ENCODE measurements at regions not wholly inside any gene's neighbourhood (a gene's known extent, or its start where the extent isn't known, plus 50 kb on each side); places are given as distances from the start of the nearest gene placed in this dataset.
"Not testable (repeated sequence)": the region's sequence is repeated elsewhere in the genome, so short reads cannot be mapped to it uniquely, and the experiment has no call there.

DNA sequence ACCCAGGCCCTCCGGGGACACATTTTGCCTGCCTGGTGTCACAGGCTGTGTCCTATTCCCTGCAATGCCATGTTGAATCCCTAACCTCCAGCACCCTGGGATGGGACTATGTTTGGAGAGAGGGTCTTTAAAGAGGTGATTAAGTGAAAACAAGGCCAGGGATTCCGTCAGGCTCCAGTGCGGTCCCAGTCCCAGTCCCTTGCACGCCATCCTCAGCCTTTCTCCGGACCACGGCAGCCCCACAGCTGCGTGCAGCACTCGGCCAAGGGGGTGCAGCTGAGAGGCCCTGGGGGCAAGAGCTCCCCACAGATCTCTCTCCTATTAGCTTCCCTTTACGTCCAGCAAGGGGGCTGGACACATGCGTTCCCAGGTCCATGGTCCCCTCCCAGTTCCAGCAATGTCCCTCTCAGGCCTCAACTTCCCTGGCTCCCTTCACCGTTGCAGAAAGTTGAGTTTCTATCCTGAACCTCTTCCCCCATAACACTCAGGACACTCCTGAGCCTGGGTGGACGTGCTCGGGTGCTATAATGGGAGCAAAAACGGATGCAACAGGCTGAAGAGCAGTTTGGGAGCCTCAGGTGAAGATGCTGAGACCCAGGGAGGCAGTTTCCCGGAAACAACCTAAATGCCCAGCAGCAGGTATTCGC, 1422.7 kb downstream of the BRD1 start:
- DNase-seq = no peak

DNA sequence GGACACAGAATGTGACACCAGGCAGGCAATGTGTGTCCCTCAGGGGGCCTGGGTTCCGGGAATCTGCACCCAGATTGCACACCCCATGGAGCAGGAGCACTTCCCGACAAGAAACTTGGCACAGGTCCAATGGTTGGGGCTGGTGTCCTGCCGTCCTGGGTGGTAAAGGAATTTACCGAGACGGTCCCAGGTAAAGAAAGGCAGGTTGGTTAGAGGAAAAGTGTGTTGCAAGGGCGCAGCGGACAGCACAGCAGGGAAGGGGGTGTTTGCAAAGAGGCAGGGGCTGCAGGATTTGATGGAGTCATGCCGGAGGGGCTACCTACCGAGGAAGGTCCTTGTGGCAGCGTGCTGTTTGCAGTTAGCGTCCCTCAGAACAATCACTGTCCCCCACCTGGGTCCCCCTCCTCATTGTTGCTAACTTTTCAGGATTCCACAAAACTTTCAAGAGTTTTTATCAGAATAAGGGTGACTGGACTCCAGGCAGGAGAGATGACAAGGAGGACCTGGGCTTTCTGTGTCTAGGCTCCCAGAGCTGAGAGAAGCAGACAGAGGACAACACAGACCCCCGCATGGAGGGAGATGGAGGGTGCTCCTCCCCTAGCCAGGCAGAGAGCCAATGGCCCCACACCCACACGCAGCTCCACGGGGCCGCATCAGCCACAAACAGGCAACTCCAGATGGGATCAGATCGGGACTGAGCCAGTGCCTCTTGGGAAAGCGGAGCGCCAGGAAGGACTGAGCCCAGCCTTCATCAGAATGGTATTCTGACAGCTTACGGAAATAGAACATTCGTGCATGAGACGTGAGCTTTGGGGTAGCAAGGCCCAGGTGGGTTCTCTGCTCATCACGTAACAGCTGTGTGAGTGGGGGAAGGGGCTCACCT, 1423.9 kb downstream of the BRD1 start:
- DNase-seq = no peak

DNA sequence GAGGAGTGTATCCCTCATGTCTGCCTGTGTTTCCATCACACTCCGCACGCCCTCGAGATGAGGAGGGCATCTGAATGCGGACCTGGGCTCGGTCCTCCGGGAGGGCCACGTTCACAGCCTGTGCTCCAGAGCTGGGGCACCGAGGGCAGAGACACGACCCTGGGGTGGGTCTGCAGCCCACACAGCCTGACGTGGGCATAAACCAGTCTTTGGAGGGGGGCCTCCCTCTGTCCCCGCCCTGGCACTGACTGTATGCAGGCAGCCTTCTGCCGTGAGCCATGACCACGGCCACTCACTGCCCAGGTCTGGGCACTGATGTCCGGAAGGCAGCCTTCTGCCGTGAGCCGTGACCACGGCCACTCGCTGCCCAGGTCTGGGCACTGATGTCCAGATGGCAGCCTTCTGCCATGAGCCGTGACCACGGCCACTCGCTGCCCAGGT, 1425.1 kb downstream of the BRD1 start:
- DNase-seq = no peak

DNA sequence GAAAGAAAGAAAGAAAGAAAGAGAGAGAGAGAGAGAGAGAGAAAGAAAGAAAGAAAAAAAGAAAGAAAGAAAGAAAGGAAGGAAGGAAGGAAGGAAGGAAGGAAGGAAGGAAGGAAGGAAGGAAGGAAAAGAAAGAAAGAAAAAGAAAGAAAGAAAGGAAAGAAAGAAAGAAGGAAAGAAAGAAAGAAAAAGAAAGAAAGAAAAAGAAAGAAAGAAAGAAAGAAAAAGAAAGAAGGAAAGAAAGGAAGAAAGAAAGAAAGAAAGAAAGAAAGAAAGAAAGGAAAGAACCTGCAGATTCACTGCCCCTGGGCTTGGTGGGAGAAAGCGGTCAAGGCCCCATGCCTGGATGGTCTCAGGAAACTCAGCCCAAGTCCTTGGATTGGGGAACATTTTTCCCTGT, 1426.2 kb downstream of the BRD1 start:
- DNase-seq = not testable (repeated sequence)

DNA sequence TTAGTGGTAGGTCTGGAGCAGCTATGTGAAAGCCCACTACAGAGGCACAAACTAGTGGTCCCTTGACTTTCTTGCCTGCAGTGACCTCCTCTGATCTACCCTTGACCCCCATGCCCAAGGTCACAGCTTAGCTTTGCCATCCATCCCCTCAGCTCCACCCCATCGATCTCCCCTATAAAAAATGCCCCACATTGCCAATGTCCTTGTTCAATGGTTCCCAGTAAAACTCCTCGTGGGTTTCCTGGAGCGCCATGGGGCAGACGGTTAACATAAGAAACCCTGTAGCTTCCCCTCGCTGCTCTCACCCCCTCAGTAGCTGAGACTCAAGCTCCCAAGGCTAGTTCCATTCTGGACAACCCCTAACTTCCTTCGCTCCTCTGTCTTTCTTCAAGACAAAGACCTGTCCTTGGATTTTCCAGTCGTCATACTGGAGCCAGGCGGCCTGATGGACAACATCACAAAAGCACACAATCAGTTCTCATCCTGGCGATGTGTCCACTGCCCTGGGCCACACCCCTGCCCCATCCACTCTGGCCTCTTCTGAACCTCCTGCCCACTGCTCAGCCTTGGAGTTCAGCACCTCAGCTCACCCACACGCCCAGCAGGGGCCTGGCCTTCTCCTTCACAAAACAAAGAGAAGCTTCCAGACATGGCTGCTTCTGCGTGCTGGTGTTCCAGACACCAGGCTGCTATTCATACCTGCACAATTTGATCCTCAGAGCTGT, 1429.3 kb downstream of the BRD1 start:
- no peak for DNase-seq

DNA sequence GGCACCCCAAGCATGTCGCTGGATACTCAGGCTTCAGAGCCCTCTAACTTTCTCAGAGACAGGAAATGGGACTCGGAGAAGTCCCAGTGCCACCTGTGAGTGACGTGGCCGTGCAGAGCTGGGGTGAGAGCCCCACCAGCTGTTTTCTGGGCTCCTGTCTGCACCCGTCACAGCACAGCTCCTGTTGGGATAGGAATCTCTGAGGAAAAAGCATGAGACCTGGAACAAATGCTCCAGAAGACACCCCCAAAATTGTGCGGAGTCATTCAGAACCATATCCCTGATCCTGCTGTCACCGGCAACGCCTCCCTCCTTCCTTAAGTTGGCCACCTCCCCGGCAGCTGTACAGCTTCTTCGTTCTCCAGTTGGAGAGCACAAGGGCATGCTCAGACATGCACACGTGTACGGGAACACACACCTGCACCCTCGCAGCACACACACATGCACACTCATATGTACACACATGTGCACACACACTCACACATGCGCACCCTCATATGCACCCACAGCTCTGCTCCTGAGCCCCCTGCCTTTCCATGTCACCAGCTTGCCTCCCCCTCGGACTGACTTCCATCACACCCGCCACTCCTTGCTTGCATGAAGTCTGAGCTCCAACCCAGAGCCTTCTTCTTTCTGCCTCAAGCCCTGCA, 1430.0 kb downstream of the BRD1 start:
- no peak for DNase-seq

DNA sequence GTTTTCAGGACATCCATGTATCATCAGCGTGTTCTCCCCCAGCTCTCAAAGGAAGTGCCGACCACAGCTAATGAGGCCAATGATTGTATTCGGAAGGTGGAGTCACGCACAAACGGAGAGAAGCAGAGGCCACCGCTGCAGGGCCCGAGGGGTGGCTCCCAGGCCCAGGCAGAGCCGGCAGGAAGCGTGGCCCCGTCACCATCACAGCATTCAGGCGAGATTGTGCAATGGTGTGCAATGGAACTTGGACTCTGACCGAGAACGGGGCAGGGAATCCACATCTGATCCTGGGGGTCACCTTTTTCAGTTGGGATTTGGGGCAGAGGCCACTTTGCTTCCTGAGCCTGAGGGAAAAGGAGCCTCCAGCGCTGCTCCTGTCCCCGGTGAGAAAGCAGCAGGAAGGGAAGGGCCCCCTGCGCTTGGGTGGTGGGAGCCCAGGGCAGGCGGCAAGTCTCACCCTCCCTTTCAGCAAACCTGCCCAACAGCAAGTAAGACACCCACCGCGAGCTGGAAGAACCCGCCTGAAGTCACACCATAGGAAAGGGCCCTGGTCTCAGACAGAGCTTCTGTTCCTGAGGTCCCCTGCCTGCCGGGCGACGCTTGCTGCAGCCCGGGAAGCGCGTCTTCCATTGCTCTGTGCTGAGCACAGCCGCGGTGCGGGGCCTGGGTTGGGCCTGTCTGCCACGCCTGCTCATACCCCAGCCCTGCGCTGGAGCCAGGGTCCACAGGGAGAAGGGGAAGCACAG, 1430.7 kb downstream of the BRD1 start:
- no peak for DNase-seq

DNA sequence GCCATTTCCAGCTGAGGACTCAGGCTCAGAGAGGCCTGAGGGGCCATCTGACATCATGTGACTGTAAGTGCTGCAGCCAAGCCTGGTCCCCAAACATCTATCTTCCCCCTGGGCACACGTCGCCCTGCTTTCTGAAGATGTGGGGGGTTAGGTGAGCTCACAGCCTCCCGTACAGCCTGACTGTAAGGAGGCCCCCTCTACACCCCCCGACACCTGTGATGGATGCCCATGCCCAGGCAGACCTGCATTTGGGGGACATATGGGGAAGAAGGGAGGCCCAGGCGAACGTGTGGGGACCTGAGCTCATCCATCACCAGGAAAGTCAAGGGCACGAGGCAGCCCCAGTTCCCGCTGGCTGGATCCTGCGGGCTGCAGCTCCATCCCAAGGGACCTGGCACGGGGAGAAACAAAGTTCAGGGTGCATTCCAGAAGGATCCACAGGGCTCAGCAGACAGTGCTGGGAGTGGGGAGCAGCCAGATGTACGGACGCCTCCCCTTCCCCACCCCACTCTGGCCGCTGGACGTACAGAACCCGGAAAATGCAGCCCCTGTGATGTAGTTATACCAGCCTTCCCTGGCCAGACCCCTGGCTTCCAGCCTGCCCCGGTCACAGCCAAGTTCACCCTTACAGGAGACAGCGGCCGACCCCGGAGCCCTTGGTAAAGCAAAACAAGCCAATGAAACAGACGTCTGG, 1431.4 kb downstream of the BRD1 start:
- DNase-seq = no peak

DNA sequence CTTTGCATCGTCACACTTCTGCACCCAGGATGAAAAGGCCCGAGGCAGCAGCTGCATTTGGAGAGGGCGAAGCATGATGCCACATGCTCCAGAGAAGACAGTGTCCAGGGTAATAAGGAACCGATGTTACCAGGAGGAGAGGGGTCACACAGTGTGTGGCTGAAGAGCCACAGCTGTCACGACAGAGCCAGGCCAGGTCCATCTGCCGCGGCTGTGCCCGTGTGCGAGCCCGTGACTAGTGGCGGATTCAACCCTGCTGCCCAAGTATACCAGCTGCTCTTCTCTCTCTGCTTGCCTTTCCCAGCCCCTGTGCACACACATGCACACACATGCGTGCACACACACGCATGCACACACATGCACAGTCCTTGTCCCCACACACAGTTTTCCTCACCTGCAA, 1432.5 kb downstream of the BRD1 start:
- DNase-seq = no peak

DNA sequence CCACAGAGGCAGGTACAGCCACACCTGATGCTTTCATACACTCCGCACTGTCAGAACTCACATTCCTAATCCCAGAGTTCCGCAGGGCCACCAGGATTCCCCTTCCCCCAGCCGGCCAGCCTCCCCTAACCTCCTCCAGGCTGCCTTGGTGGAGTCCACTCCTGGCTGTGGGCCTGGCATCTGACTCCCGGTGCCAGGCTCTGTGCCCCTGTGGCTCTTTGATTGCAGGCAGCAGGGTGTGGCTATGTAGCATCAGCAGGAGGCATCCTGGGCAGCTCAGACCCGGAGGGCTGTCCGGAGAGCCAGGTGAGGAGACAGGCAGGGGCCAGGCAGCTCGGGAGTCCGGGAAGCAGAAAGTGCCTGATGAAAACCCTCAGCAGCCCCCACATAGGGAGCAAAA, 1432.9 kb downstream of the BRD1 start:
- no peak for DNase-seq

DNA sequence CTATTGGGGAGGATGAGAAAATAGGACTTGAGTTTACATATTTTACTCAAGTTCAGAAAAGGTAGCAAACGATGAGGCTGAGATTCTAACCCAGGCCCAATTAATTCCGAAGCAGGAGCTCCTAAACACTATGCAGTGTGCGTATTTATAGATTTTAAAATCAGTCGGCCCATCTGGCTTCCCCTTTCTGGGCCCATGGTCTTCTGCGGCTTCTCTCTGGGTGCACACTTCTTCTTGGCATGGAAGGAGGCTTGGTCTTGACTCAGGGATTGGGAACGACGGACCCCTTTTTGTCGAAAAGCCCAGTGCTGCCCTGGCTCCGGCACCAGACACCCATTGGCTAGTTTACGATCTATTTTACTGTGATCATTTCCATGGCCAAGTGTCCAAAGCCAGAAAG, 1433.8 kb downstream of the BRD1 start:
- DNase-seq = no peak

DNA sequence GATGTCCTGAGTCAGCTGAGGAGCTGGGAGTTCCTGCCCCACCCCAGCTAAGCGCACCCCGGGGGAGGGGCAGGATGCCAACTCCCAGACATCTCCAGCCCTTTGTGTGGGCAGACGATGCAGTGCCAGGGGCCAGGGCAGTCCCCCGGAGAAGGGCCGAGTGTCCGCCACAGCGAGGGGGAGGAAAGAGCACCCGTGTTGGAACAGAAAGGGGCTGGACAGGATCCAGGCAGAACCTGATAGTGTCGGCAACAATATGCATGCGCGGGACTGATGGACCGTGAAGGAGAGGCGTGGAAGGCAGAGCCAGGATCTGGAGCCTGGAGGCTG, 1434.7 kb downstream of the BRD1 start:
- DNase-seq = no peak

DNA sequence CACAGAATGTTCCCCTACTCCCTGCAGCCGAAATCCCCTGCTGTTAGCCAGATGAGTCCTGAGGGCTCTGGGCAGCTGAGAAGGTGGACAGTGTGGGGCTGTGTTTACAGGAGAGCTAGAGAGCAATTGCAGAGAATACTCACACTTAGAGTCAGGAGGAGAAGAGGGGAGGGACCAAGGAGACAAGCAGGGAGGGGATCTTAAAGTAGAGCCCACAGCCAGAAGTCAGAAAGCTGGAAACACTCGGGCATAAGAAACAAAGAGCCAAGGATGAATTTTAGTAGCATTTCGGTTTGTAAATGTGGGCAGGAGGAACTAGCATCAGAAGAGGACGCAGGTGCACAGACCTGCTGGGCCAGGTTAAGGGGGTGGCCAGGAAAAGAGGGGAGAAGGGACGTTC, 1435.9 kb downstream of the BRD1 start:
- DNase-seq = no peak

DNA sequence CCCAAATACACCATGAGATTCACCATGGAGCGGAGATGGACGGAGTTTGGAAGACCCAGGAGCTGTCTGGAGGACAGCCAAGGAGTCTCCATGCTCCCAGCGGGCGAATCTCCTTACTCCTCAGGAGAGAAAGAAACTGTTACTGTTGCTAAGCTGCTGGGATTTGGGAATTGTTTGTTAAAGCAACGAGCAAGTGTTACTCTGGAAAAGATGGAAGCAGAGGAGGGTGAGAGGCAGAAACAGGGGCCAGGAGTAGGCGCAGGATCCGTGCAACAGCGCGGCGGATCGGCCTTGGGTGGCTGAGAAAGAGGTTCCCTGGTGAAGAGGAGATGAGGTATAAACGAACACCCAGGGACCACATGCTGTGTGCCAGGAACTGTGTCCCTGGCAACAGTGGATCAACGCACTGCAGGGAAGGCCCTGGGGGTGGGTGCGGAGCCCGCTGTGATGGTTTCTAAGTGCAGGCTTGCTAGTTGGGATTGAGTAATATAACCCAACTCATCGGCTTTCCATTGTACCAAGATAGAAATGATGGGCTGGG, 1436.4 kb downstream of the BRD1 start:
- no peak for DNase-seq

DNA sequence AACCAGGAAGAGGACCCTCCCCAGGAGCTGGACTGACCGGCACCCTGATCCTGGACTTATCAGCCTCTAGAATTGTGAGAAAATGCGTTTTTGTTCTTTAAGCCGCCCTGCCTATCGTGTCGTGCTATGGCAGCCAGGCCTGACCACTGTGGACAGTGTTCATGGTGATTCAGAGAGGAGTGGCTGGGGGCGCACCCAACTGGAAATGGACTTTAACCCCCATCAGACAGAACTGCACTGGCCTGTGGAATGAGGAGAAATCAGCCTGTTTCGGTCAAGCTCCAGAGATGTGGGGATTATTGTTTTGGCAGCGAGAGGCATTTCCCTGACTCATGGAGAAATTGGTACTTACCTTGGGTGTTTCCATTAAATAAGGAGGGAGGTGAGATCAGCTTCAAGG, 1437.8 kb downstream of the BRD1 start:
- DNase-seq = no peak

DNA sequence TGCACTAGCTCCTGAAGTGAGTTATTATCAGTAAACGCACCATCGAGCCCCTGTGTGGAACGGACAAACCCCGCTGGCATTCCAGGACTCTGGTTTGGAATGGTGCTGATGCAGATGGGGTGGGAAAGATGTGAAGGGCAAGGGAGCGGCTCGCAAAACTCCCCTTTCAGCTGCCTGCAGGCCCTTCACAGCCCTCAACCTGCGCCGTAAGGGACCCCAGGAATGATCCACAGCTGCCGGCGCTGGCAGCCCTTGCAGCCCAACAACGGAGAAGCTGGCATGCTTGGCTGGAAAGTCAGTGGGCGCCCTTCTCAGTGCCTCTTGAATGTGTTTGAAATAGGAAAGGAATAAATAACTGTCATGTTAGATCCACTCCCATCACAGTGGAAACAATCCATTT, 1445.5 kb downstream of the BRD1 start:
- DNase-seq = no peak

DNA sequence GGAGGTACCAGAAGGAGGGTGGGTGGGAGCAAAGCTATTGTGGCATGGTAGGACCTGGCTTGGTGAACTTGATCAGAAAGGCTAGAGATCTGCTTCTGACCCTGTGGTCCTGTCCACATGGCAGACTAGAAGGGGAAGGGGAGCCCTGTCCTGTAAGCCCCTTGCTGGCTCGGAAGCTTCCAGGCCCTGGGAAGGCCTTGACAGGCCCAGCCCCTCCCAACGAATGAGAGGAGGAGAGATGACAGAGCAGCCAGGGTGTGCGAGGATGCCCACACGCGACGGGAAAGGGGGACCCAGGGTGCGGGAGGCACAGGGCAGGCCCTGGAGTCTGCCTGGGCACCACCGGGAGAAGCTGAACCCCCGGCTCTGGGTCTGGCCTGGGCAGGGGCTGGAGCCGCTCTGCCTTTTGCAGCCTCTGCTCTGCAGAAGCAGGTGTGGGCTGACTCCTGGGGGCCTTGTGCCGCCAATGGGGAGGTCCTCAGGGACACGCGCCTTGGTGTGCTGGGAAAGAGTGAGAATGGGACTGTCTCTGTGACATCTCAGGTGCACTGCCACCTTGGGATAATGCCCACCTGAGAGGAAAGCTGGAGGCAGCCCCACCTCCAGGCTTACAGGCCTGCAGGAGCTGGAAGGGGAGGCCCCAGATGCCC, 1447.5 kb downstream of the BRD1 start:
- DNase-seq = no peak

DNA sequence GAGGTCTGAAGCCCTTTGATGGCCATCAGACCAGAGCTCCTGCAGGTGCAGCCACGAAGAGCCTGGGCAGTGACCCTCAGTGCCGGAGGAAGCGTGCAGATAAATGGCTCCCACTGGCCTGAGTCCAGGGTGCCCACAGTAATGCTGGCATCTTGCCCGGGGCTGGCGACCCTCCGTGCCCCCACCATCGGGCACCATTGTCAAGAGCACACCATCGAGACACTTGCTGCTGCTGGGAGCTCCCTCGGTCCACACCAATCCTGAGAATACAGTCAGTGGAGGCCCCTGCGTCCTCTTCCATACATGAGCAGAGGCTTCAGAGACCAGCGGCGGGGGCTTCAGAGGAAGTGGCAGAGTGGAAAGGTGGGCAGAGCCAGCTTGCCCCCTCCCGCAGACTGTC, 1448.3 kb downstream of the BRD1 start:
- no peak for DNase-seq

DNA sequence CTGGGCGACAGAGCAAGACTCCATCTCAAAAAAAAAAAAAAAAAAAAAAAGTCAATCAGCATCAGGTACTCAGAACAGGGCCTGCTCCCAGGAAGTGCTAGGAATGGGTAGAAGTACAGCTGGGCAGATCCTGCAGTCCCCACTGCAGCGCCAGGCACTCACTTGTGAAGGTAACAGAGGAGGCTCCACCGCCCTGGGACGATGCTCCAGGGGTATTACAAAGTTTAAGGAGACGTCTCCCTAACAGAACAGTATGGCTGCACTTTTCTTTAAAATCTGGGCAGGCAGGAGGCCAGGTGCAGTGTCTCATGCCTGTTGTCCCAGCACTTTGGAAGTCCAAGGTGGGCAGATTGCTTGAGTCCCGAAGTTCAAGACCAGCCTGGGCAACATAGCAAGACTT, 1449.0 kb downstream of the BRD1 start:
- no peak for DNase-seq

DNA sequence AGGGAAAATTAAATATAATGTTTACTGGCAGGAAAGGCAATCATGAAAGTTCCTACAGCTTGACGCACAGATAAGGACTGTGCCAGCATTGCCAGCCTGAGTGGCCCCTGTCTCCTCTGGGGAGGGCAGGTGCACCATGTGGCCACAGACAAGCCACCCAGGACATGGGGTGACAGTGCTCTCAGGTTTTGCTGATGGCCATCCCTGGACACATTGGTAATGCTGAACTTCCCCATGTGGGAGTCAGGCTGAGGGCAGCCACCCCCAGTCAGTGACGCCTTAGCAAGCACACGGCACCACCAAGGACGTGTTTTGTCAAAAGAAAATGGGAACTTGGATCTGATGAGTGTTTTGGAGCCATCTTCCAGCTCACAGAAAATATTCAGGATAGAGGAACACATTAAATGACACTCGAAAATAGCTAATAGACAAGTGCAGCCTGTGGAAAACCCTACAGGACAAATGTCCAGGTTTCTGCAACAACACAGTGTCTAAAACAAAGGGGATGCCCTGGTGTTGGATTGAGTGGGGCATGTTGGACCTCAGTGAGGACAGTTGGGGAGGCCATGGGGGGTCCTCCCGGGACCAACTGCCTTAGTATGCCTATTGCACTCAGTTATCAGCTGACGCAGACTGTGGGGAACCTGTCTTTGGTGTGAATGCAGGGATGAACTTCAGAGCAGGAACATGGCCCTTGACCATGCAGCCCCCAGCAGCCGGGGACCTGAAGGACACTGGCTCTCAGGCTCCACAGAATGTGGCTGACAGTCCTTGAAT, 1450.5 kb downstream of the BRD1 start:
- DNase-seq = no peak

Measured in amniotic stem cell (primary cell).